Esophagus muscularis mucosa (tissue), 4 donors: ENCODE measurements at regions not wholly inside any gene's neighbourhood (a gene's known extent, or its start where the extent isn't known, plus 50 kb on each side); places are given as distances from the start of the nearest gene placed in this dataset.

Source experiments
- CTCF ChIP-seq, 3 experiments: fragments of 200-600 bp in 2 of 3; fragments of 450-650 bp in 1 of 3; sonication (generic) in 2 of 3; IDR thresholded peaks; one replicate each; pipeline ENCODE4 v1.5.1; 2017 to 2019; ENCODE audit warnings: antibody characterized with exemption in 3 of 3, mild to moderate bottlenecking in 2 of 3, moderate library complexity in 1 of 3
- EP300 ChIP-seq: sonication (generic); formaldehyde crosslinking; IDR thresholded peaks from one replicate; pipeline ENCODE4 v1.6.1; 2017; ENCODE audit warnings: antibody characterized with exemption
- POLR2A ChIP-seq: fragments of 450-650 bp; IDR thresholded peaks from one replicate; pipeline ENCODE4 v1.6.1; 2017; ENCODE audit warnings: antibody characterized with exemption, moderate library complexity, mild to moderate bottlenecking, low read depth

- TF ChIP-seq CTCF (IDR thresholded peaks at IDR 0.05): no peak
- no peak for TF ChIP-seq EP300
- TF ChIP-seq POLR2A: no peak
Measured at GRCh38 chr6:44029444-44030185, 97.6 kb downstream of the MRPL14 start.
